IMR-90 (cell line): ENCODE measurements at regions not wholly inside any gene's neighbourhood (a gene's known extent, or its start where the extent isn't known, plus 50 kb on each side); places are given as distances from the start of the nearest gene placed in this dataset.

Experiments
- ATAC-seq: fragments of 200-7000 bp; cut with Tn5 transposase; 2 replicates; pipeline ENCODE4 v1.9.1; 2020; ENCODE audit warnings: low read depth, mild to moderate bottlenecking, moderate library complexity
- BruUV-seq: library from RNA; stranded (reverse); fragments of 400-500 nt; replicated peaks from 2 replicates; lab custom pipeline; 2021; lab: Mats Ljungman, UMichigan
- CTCF ChIA-PET: fragments of 300-600 bp; formaldehyde crosslinking; extraction: SDS; loops from one replicate; lab custom pipeline; 2021; ENCODE audit warnings: antibody characterized with exemption; lab: Yijun Ruan, JAX
- POLR2A ChIA-PET: fragments of 300-600 bp; sonication (Branson Sonifier 250); formaldehyde crosslinking; loops from one replicate; lab custom pipeline; 2022; ENCODE audit warnings: antibody characterized with exemption; ENCODE audit not compliant: unreplicated experiment; lab: Charles Lee
- DNase-seq: peaks from one replicate; pipeline ENCODE4 v3.0.0; 2013
- H2AFZ ChIP-seq: replicated peaks from 2 replicates; pipeline ENCODE3; 2013; ENCODE audit warnings: low read length, mild to moderate bottlenecking; ENCODE audit not compliant: poor library complexity
- H2AK5ac ChIP-seq: 2 replicates; pipeline ENCODE4 v1.6.1; 2013; ENCODE audit warnings: low read depth, low read length, inconsistent platforms
- H2AK9ac ChIP-seq: replicated peaks from 2 replicates; pipeline ENCODE3; 2013; ENCODE audit warnings: mild to moderate bottlenecking, low read depth, low read length, moderate library complexity; ENCODE audit not compliant: poor library complexity
- H2BK120ac ChIP-seq: 2 replicates; pipeline ENCODE4 v1.6.1; 2013; ENCODE audit warnings: low read depth, low read length, inconsistent platforms
- H2BK15ac ChIP-seq: 3 replicates; pipeline ENCODE4 v1.6.1; 2013; ENCODE audit warnings: low read depth, low read length, inconsistent platforms
- H2BK20ac ChIP-seq: 2 replicates; pipeline ENCODE4 v1.6.1; 2013; ENCODE audit warnings: low read depth, mild to moderate bottlenecking, inconsistent platforms, low read length, moderate library complexity
- H2BK5ac ChIP-seq: 2 replicates; pipeline ENCODE4 v1.6.1; 2013; ENCODE audit warnings: mild to moderate bottlenecking, low read depth, low read length, inconsistent platforms; ENCODE audit not compliant: poor library complexity, severe bottlenecking
- H3K14ac ChIP-seq: replicated peaks from 2 replicates; pipeline ENCODE4 v1.6.1; 2013; ENCODE audit warnings: low read depth, low read length, inconsistent platforms
- H3K18ac ChIP-seq: 2 replicates; pipeline ENCODE4 v1.6.1; 2013; ENCODE audit warnings: low read depth, low read length, control low read depth
- H3K23ac ChIP-seq: 2 replicates; pipeline ENCODE4 v1.6.1; 2013; ENCODE audit warnings: low read depth, low read length, inconsistent platforms
- H3K27ac ChIP-seq: 2 replicates; pipeline ENCODE4 v1.5.1; 2013; ENCODE audit warnings: mild to moderate bottlenecking, control low read depth, low read length; ENCODE audit not compliant: insufficient read depth
- H3K27me3 ChIP-seq: 2 replicates; pipeline ENCODE4 v1.6.1; 2013; ENCODE audit warnings: low read length; ENCODE audit not compliant: control insufficient read depth, insufficient read depth
- H3K36me3 ChIP-seq: 2 replicates; pipeline ENCODE4 v1.6.1; 2013; ENCODE audit warnings: low read length, mixed read lengths; ENCODE audit not compliant: control insufficient read depth, insufficient read depth
- H3K4ac ChIP-seq: 2 replicates; pipeline ENCODE4 v1.6.1; 2013; ENCODE audit warnings: low read depth, low read length, inconsistent platforms
- H3K4me1 ChIP-seq: 2 replicates; pipeline ENCODE4 v1.6.1; 2013; ENCODE audit warnings: low read length, mixed read lengths; ENCODE audit not compliant: control insufficient read depth, insufficient read depth
- H3K4me2 ChIP-seq: 2 replicates; pipeline ENCODE4 v1.6.1; 2013; ENCODE audit warnings: low read depth, mild to moderate bottlenecking, control low read depth, low read length, moderate library complexity
- H3K4me3 ChIP-seq: 2 replicates; pipeline ENCODE4 v1.5.1; 2013; ENCODE audit warnings: low read depth, mild to moderate bottlenecking, control low read depth, low read length, moderate library complexity; ENCODE audit not compliant: insufficient read depth
- H3K56ac ChIP-seq: 2 replicates; pipeline ENCODE4 v1.6.1; 2013; ENCODE audit warnings: low read length, inconsistent platforms; ENCODE audit not compliant: insufficient read depth; ENCODE audit errors: extremely low read depth
- H3K79me1 ChIP-seq, 2 experiments: 2 replicates each; pipeline ENCODE4 v1.6.1; 2013; ENCODE audit warnings: low read length in 2 of 2, inconsistent platforms in 1 of 2, low read depth in 1 of 2
- H3K9ac ChIP-seq: 2 replicates; pipeline ENCODE4 v1.6.1; 2013; ENCODE audit warnings: low read depth, low read length, control low read depth
- H3K9me1 ChIP-seq: 2 replicates; pipeline ENCODE4 v1.6.1; 2013; ENCODE audit warnings: low read length, inconsistent platforms; ENCODE audit not compliant: insufficient read depth
- H3K9me3 ChIP-seq: 2 replicates; pipeline ENCODE4 v1.6.1; 2013; ENCODE audit warnings: low read length; ENCODE audit not compliant: control insufficient read depth, insufficient read depth
- H4K20me1 ChIP-seq: 2 replicates; pipeline ENCODE4 v1.6.1; 2013; ENCODE audit warnings: low read length, inconsistent platforms; ENCODE audit not compliant: insufficient read depth
- H4K5ac ChIP-seq: 2 replicates; pipeline ENCODE4 v1.6.1; 2013; ENCODE audit warnings: mild to moderate bottlenecking, low read depth, low read length, control low read depth
- H4K8ac ChIP-seq, 2 experiments: 2 replicates each; pipeline ENCODE4 v1.6.1; 2013; ENCODE audit warnings: low read depth in 2 of 2, low read length in 2 of 2, control low read depth in 1 of 2, inconsistent platforms in 1 of 2
- H4K91ac ChIP-seq: 2 replicates; pipeline ENCODE4 v1.6.1; 2013; ENCODE audit warnings: low read depth, low read length, inconsistent platforms; ENCODE audit not compliant: insufficient read depth
- BHLHE40 ChIP-seq: fragments of 150-350 bp; IDR thresholded peaks from 2 replicates; pipeline ENCODE4 v1.6.1; 2016; ENCODE audit warnings: mild to moderate bottlenecking, low read depth, low read length
- NFE2L2 ChIP-seq: fragments of 150-350 bp; IDR thresholded peaks from 2 replicates; pipeline ENCODE4 v1.6.1; 2016; ENCODE audit warnings: low read depth, mild to moderate bottlenecking, low read length
- RCOR1 ChIP-seq: IDR thresholded peaks from 2 replicates; pipeline ENCODE4 v1.6.1; 2012; ENCODE audit warnings: mild to moderate bottlenecking, low read length, improper control_type of control experiment; ENCODE audit not compliant: insufficient replicate concordance
- USF2 ChIP-seq: fragments of 150-350 bp; IDR thresholded peaks from 2 replicates; pipeline ENCODE4 v1.6.1; 2017; ENCODE audit warnings: mild to moderate bottlenecking, antibody characterized with exemption, low read length, low read depth
- WGBS, 2 experiments: methylation state at CpG; one replicate each; pipeline versions ENCODE4 v1.1.5 to v1.1.7; 2013; ENCODE audit warnings: missing lambda C conversion rate in 2 of 2; ENCODE audit not compliant: insufficient read length in 1 of 2; ENCODE audit errors: extremely low coverage in 2 of 2; 5-methylcytosine and 5-hydroxymethylcytosine counted together
- dilution Hi-C: fragments of 300-500 bp; cut with HindIII; formaldehyde crosslinking; loops from one replicate; pipeline ENCODE4 v1.14.3; 2018; ENCODE audit warnings: low sequenced_read_pairs; ENCODE audit not compliant: unreplicated experiment
- in situ Hi-C: fragments of 300-500 bp; cut with MboI; formaldehyde crosslinking; loops from 3 replicates; pipeline ENCODE4 v1.14.3; 2019; ENCODE audit warnings: low sequenced_read_pairs, inconsistent platforms, mixed read lengths
- intact Hi-C: fragments of 100-400 bp; cut with micrococcal nuclease; formaldehyde crosslinking; loops from 2 replicates; pipeline ENCODE4 v1.10.0; 2022

- no peaks in the 10 kb centered on the region for H3K4me1 ChIP-seq
- H3K4ac ChIP-seq = no peak overlapping the region
- H2AK5ac ChIP-seq = no peak overlapping the region
- H3K36me3 ChIP-seq = no peaks in the 10 kb centered on the region
- H3K56ac ChIP-seq = no peak overlapping the region
- H4K20me1 ChIP-seq = no peaks in the 10 kb centered on the region
- no peak overlapping the region for H3K14ac ChIP-seq
- WGBS, 2 experiments = no CpG with 5 or more reads among the region's 2 CpGs
- DNase-seq (no peak), ATAC-seq (no peak)
- H2AK9ac ChIP-seq = no peak overlapping the region
- no peak for TF ChIP-seq USF2
- no peak for TF ChIP-seq NFE2L2
- TF ChIP-seq RCOR1 = no peak
- no peak for TF ChIP-seq BHLHE40
- intact Hi-C loops (no loop called here), in situ Hi-C loops (no loop called here), dilution Hi-C loops (no loop called here)
- H4K5ac ChIP-seq = no peak overlapping the region
- no peak overlapping the region for H3K27ac ChIP-seq
- H2BK20ac ChIP-seq = no peak overlapping the region
- H3K9me3 ChIP-seq = no peaks in the 10 kb centered on the region; the same call in 1 of the 2 replicates
- H4K91ac ChIP-seq = no peak overlapping the region
- H3K4me2 ChIP-seq = no peak overlapping the region
- H3K23ac ChIP-seq = no peak overlapping the region
- H3K4me3 ChIP-seq = no peak overlapping the region
- no peak overlapping the region for H3K18ac ChIP-seq
- no peaks in the 10 kb centered on the region for H3K9me1 ChIP-seq
- no peak overlapping the region for H2BK15ac ChIP-seq
- H2BK5ac ChIP-seq = no peak overlapping the region
- POLR2A ChIA-PET = no interaction called here
- H2AFZ ChIP-seq = no peak overlapping the region
- H3K79me1 ChIP-seq = no peaks in the 10 kb centered on the region
- no peak overlapping the region for H4K8ac ChIP-seq
- no peak overlapping the region for H2BK120ac ChIP-seq
- no peak overlapping the region for H3K9ac ChIP-seq
- BruUV-seq = no TSS peak
- H3K27me3 ChIP-seq = no peaks in the 10 kb centered on the region
- CTCF ChIA-PET = no interaction called here
These were observed 407.2 kb upstream of the UBE2E2 start for GRCh38 chr3:22795917-22796316.
